HG02759 (cell line): ENCODE measurements at regions not wholly inside any gene's neighbourhood (a gene's known extent, or its start where the extent isn't known, plus 50 kb on each side); places are given as distances from the start of the nearest gene placed in this dataset.
"Not testable (repeated sequence)": the region's sequence is repeated elsewhere in the genome, so short reads cannot be mapped to it uniquely, and the experiment has no call there.

Experiments used
- ATAC-seq: cut with Tn5 transposase; IDR thresholded peaks from one replicate; pipeline ENCODE4 v1.9.1; 2021; ENCODE audit warnings: mild to moderate bottlenecking, moderate library complexity; ENCODE audit not compliant: unreplicated experiment

GRCh38 chrX:8027827-8028226 is 100.6 kb upstream of the PNPLA4 start:
- no peak for ATAC-seq

- no peak for ATAC-seq
Observed at GRCh38 chrX:8025705-8026104, 98.5 kb upstream of the PNPLA4 start.

- no peak for ATAC-seq
Observed at GRCh38 chrX:8018934-8019333, 91.7 kb upstream of the PNPLA4 start.

- ATAC-seq: no peak
Observed at GRCh38 chrX:8010105-8010504, 82.9 kb upstream of the PNPLA4 start.

GRCh38 chrX:8005678-8006347 is 78.6 kb upstream of the PNPLA4 start:
- ATAC-seq: no peak

GRCh38 chrX:8003147-8003883 is 76.1 kb upstream of the PNPLA4 start:
- ATAC-seq: no peak

GRCh38 chrX:7996851-7997250 is 69.6 kb upstream of the PNPLA4 start:
- ATAC-seq: no peak

GRCh38 chrX:7996414-7996813 is 69.2 kb upstream of the PNPLA4 start:
- peak; percentile 47 for ATAC-seq

- no peak for ATAC-seq
Observed at GRCh38 chrX:7993873-7994272, 66.7 kb upstream of the PNPLA4 start.

- not testable (repeated sequence) for ATAC-seq
Observed at GRCh38 chrX:7988013-7988759, 61.0 kb upstream of the PNPLA4 start.

GRCh38 chrX:7987160-7988012 is 60.2 kb upstream of the PNPLA4 start:
- ATAC-seq: peak; percentile 55

- ATAC-seq: not testable (repeated sequence)
Observed at GRCh38 chrX:7986738-7987137, 59.5 kb upstream of the PNPLA4 start.

- no peak for ATAC-seq
Observed at GRCh38 chrX:7985568-7985967, 58.4 kb upstream of the PNPLA4 start.

- no peak for ATAC-seq
Observed at GRCh38 chrX:7983581-7983980, 56.4 kb upstream of the PNPLA4 start.
